Neural cell (in vitro differentiated cells): ENCODE measurements at regions not wholly inside any gene's neighbourhood (a gene's known extent, or its start where the extent isn't known, plus 50 kb on each side); places are given as distances from the start of the nearest gene placed in this dataset.

Experiments
- H2AFZ ChIP-seq: fragments of 200-600, 300-800 bp; sonication (generic), shearing (Covaris generic); 2 replicates; pipeline ENCODE4 v1.6.0; 2014; ENCODE audit warnings: low read depth, mild to moderate bottlenecking, antibody characterized with exemption, low read length, moderate library complexity
- H3F3A ChIP-seq: fragments of 200-600 bp; shearing (Covaris generic); 2 replicates; pipeline ENCODE4 v1.6.1; 2016; ENCODE audit warnings: mild to moderate bottlenecking, moderate library complexity, mixed read lengths, antibody characterized with exemption, low read length; ENCODE audit not compliant: insufficient read depth, poor library complexity, severe bottlenecking
- H3K27ac ChIP-seq: fragments of 200-600, 300-800 bp; sonication (generic), shearing (Covaris generic); 2 replicates; pipeline ENCODE4 v1.5.1; 2014; ENCODE audit warnings: mild to moderate bottlenecking, low read length, moderate library complexity
- H3K27me3 ChIP-seq: fragments of 300-800, 200-600 bp; sonication (generic), shearing (Covaris generic); 2 replicates; pipeline ENCODE4 v1.6.0; 2014; ENCODE audit warnings: mild to moderate bottlenecking, low read depth, low read length, moderate library complexity; ENCODE audit not compliant: insufficient read depth
- H3K36me3 ChIP-seq: fragments of 300-800, 200-600 bp; sonication (generic), shearing (Covaris generic); 2 replicates; pipeline ENCODE4 v1.5.1; 2014; ENCODE audit warnings: mild to moderate bottlenecking, antibody characterized with exemption, low read length, moderate library complexity; ENCODE audit not compliant: insufficient read depth
- H3K4me2 ChIP-seq: fragments of 300-800, 200-600 bp; sonication (generic), shearing (Covaris generic); 2 replicates; pipeline ENCODE4 v1.6.0; 2014; ENCODE audit warnings: mild to moderate bottlenecking, low read length
- H3K4me3 ChIP-seq: fragments of 300-800, 200-600 bp; sonication (generic), shearing (Covaris generic); 2 replicates; pipeline ENCODE4 v1.5.1; 2014; ENCODE audit warnings: mild to moderate bottlenecking, low read length, moderate library complexity
- H3K79me2 ChIP-seq: fragments of 200-600 bp; shearing (Covaris generic); replicated peaks from 2 replicates; pipeline ENCODE4 v1.6.0; 2014; ENCODE audit warnings: mild to moderate bottlenecking, low read length, moderate library complexity; ENCODE audit not compliant: insufficient read depth
- H3K9ac ChIP-seq: fragments of 300-800, 200-600 bp; sonication (generic), shearing (Covaris generic); 2 replicates; pipeline ENCODE4 v1.6.1; 2016; ENCODE audit warnings: mild to moderate bottlenecking, low read length, mixed read lengths
- H3K9me2 ChIP-seq: fragments of 200-600 bp; shearing (Covaris generic); 2 replicates; pipeline ENCODE4 v1.6.1; 2016; ENCODE audit warnings: mild to moderate bottlenecking, low read length, mixed read lengths; ENCODE audit not compliant: insufficient read depth
- H3K9me3 ChIP-seq: fragments of 200-600, 300-800 bp; sonication (generic), shearing (Covaris generic); 2 replicates; pipeline ENCODE4 v1.6.1; 2016; ENCODE audit warnings: mild to moderate bottlenecking, mixed run types, low read length, moderate library complexity, mixed read lengths
- H4K20me1 ChIP-seq: fragments of 200-600 bp; shearing (Covaris generic); 2 replicates; pipeline ENCODE4 v1.6.1; 2016; ENCODE audit warnings: mild to moderate bottlenecking, mixed run types; ENCODE audit not compliant: insufficient read depth
- CTCF ChIP-seq: fragments of 450-650 bp; IDR thresholded peaks from 2 replicates; pipeline ENCODE4 v1.5.1; 2014; ENCODE audit warnings: antibody characterized with exemption, mild to moderate bottlenecking, moderate library complexity; ENCODE audit not compliant: poor library complexity, severe bottlenecking
- EP300 ChIP-seq: fragments of 450-650 bp; conservative IDR thresholded peaks from 2 replicates; pipeline ENCODE4 v1.6.1; 2014; ENCODE audit warnings: antibody characterized with exemption, mild to moderate bottlenecking, moderate library complexity; ENCODE audit not compliant: poor library complexity, severe bottlenecking
- EZH2 ChIP-seq: fragments of 200-600, 300-800 bp; shearing (Covaris generic), sonication (generic); IDR thresholded peaks from 2 replicates; pipeline ENCODE4 v1.6.1; 2014; ENCODE audit warnings: antibody characterized with exemption, low read length, borderline replicate concordance, mild to moderate bottlenecking; ENCODE audit not compliant: insufficient read depth, poor library complexity, severe bottlenecking
- MXI1 ChIP-seq: fragments of 450-650 bp; conservative IDR thresholded peaks from 2 replicates; pipeline ENCODE4 v1.6.1; 2014; ENCODE audit warnings: antibody characterized with exemption, mild to moderate bottlenecking; ENCODE audit not compliant: poor library complexity, severe bottlenecking
- POLR2AphosphoS5 ChIP-seq: IDR thresholded peaks from 2 replicates; pipeline ENCODE4 v1.6.1; 2012
- RAD21 ChIP-seq: fragments of 450-650 bp; conservative IDR thresholded peaks from 2 replicates; pipeline ENCODE4 v1.6.1; 2014; ENCODE audit warnings: antibody characterized with exemption, mild to moderate bottlenecking, moderate library complexity
- REST ChIP-seq: IDR thresholded peaks from 2 replicates; pipeline ENCODE4 v1.6.1; 2012; ENCODE audit warnings: borderline replicate concordance
- SMC3 ChIP-seq: fragments of 450-650 bp; conservative IDR thresholded peaks from 2 replicates; pipeline ENCODE4 v1.6.1; 2014; ENCODE audit warnings: antibody characterized with exemption, mild to moderate bottlenecking, moderate library complexity; ENCODE audit not compliant: poor library complexity
- TAF1 ChIP-seq: IDR thresholded peaks from 2 replicates; pipeline ENCODE4 v1.6.1; 2012; ENCODE audit warnings: low read depth

GRCh38 chr4:156628858-156629257 lies 342.7 kb downstream of the PDGFC start:
- Histone ChIP-seq H3K9me2 (no peaks in the 10 kb centered on the region), H3K4me2 (no peak overlapping the region), H3K4me3 (no peak overlapping the region), H3K36me3 (no peaks in the 10 kb centered on the region), H3F3A (no peaks in the 10 kb centered on the region), H3K27ac (no peak overlapping the region), H2AFZ (no peak overlapping the region), H3K79me2 (no peaks in the 10 kb centered on the region), H3K27me3 (no peaks in the 10 kb centered on the region), H3K9me3 (no peaks in the 10 kb centered on the region), H4K20me1 (no peaks in the 10 kb centered on the region), H3K9ac (no peak overlapping the region)
- TF ChIP-seq TAF1 (no peak), MXI1 (no peak), CTCF (no peak), SMC3 (no peak), EP300 (no peak), POLR2AphosphoS5 (no peak), RAD21 (no peak), REST (no peak), EZH2 (no peak)

GRCh38 chr4:156623376-156623775 lies 348.2 kb downstream of the PDGFC start:
- no peak overlapping the region for H3K4me2 ChIP-seq
- no peaks in the 10 kb centered on the region for H4K20me1 ChIP-seq
- H3K9me3 ChIP-seq, result no peaks in the 10 kb centered on the region
- no peaks in the 10 kb centered on the region for H3F3A ChIP-seq
- H3K4me3 ChIP-seq, result no peak overlapping the region
- no peaks in the 10 kb centered on the region for H3K9me2 ChIP-seq
- no peaks in the 10 kb centered on the region for H3K27me3 ChIP-seq
- H3K9ac ChIP-seq, result no peak overlapping the region
- H3K36me3 ChIP-seq, result no peaks in the 10 kb centered on the region
- no peak overlapping the region for H3K27ac ChIP-seq
- no peaks in the 10 kb centered on the region for H3K79me2 ChIP-seq
- H2AFZ ChIP-seq, result no peak overlapping the region
- TF ChIP-seq TAF1 (no peak), RAD21 (no peak), MXI1 (no peak)

GRCh38 chr4:156620786-156621185 lies 350.8 kb downstream of the PDGFC start:
- TF ChIP-seq MXI1, result no peak
- TF ChIP-seq RAD21, result no peak
- no peak for TF ChIP-seq EP300
- no peak for TF ChIP-seq POLR2AphosphoS5
- no peak for TF ChIP-seq SMC3
- TF ChIP-seq REST, result no peak
- no peak for TF ChIP-seq CTCF
- TF ChIP-seq EZH2, result no peak
- no peak for TF ChIP-seq TAF1
- Histone ChIP-seq H3K36me3 (no peaks in the 10 kb centered on the region), H3K27ac (no peak overlapping the region), H3K27me3 (no peaks in the 10 kb centered on the region), H2AFZ (no peak overlapping the region), H3K9me3 (no peaks in the 10 kb centered on the region), H3F3A (no peaks in the 10 kb centered on the region), H3K9ac (no peak overlapping the region), H3K4me2 (no peak overlapping the region), H3K9me2 (no peaks in the 10 kb centered on the region), H3K4me3 (no peak overlapping the region), H3K79me2 (no peaks in the 10 kb centered on the region), H4K20me1 (no peaks in the 10 kb centered on the region)
